ENCODE measurements at regions not wholly inside any gene's neighbourhood (a gene's known extent, or its start where the extent isn't known, plus 50 kb on each side); places are given as distances from the start of the nearest gene placed in this dataset.

DNA sequence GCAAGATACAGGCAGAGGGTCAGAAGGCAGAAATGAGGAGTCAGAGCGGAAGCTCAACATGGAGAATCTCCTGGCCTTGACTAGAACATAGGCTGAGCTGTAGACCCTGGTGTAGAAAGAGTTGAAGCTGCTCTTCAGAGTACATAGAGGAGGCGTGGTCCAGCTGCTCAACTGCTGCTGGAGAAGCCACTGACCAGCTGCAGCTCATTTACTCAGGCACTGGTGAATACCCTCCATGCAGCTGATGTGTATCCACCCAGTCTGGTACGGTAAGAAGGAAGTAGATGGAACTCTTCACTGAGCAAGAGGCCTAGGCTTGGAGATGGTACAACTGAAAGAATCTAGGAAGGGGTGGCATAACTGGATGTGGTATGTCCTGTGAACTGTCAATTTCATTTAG is 148.8 kb upstream of the DHRS4 start:
- TF ChIP-seq, protein P1, sequence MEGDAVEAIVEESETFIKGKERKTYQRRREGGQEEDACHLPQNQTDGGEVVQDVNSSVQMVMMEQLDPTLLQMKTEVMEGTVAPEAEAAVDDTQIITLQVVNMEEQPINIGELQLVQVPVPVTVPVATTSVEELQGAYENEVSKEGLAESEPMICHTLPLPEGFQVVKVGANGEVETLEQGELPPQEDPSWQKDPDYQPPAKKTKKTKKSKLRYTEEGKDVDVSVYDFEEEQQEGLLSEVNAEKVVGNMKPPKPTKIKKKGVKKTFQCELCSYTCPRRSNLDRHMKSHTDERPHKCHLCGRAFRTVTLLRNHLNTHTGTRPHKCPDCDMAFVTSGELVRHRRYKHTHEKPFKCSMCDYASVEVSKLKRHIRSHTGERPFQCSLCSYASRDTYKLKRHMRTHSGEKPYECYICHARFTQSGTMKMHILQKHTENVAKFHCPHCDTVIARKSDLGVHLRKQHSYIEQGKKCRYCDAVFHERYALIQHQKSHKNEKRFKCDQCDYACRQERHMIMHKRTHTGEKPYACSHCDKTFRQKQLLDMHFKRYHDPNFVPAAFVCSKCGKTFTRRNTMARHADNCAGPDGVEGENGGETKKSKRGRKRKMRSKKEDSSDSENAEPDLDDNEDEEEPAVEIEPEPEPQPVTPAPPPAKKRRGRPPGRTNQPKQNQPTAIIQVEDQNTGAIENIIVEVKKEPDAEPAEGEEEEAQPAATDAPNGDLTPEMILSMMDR (IDR thresholded peaks at IDR 0.05): no peak
- TF ChIP-seq ZFX (IDR thresholded peaks at IDR 0.05; ENCODE audit: borderline replicate concordance): no peak

Data from 22Rv1 (cell line).